Osteoblast (primary cell): ENCODE measurements at regions not wholly inside any gene's neighbourhood (a gene's known extent, or its start where the extent isn't known, plus 50 kb on each side); places are given as distances from the start of the nearest gene placed in this dataset.

Experiments
- DNase-seq: peaks from one replicate; pipeline ENCODE4 v3.0.0; 2011; ENCODE audit warnings: low spot score, mixed read lengths; ENCODE audit not compliant: insufficient read length; ENCODE audit errors: missing footprints
- H2AFZ ChIP-seq: 2 replicates; pipeline ENCODE4 v1.6.0; 2011; ENCODE audit warnings: mild to moderate bottlenecking, low read length
- H3K27ac ChIP-seq: 2 replicates; pipeline ENCODE4 v1.5.1; 2011; ENCODE audit warnings: mild to moderate bottlenecking, low read depth, low read length, moderate library complexity
- H3K27me3 ChIP-seq: 2 replicates; pipeline ENCODE4 v1.6.0; 2012; ENCODE audit warnings: mild to moderate bottlenecking, control low read depth, inconsistent platforms, low read length, moderate library complexity; ENCODE audit not compliant: insufficient read depth
- H3K36me3 ChIP-seq: 2 replicates; pipeline ENCODE4 v1.5.1; 2011; ENCODE audit warnings: mild to moderate bottlenecking, low read length, control low read depth, moderate library complexity; ENCODE audit not compliant: insufficient read depth
- H3K4me1 ChIP-seq: 2 replicates; pipeline ENCODE4 v1.5.1; 2011; ENCODE audit warnings: mild to moderate bottlenecking, low read length, control low read depth, moderate library complexity; ENCODE audit not compliant: insufficient read depth
- H3K4me2 ChIP-seq: 2 replicates; pipeline ENCODE4 v1.6.0; 2011; ENCODE audit warnings: mild to moderate bottlenecking, low read length; ENCODE audit not compliant: insufficient read depth
- H3K4me3 ChIP-seq: fragments of 200-600 bp; sonication (generic); 3 replicates; pipeline ENCODE4 v1.5.1; 2012; ENCODE audit warnings: mild to moderate bottlenecking, low read length, inconsistent platforms; ENCODE audit not compliant: insufficient read depth
- H3K79me2 ChIP-seq: 2 replicates; pipeline ENCODE4 v1.6.0; 2012; ENCODE audit warnings: mild to moderate bottlenecking, low read length, control low read depth, inconsistent platforms; ENCODE audit not compliant: insufficient read depth
- H3K9me3 ChIP-seq: 2 replicates; pipeline ENCODE4 v1.5.1; 2011; ENCODE audit warnings: low read depth, low read length, control low read depth
- H4K20me1 ChIP-seq: 2 replicates; pipeline ENCODE4 v1.6.0; 2012; ENCODE audit warnings: mild to moderate bottlenecking, low read length, control low read depth; ENCODE audit not compliant: insufficient read depth
- CTCF ChIP-seq: IDR thresholded peaks from 2 replicates; pipeline ENCODE4 v1.5.1; 2011; ENCODE audit warnings: mild to moderate bottlenecking, low read depth, low read length, moderate library complexity; ENCODE audit errors: extremely low read depth

DNA sequence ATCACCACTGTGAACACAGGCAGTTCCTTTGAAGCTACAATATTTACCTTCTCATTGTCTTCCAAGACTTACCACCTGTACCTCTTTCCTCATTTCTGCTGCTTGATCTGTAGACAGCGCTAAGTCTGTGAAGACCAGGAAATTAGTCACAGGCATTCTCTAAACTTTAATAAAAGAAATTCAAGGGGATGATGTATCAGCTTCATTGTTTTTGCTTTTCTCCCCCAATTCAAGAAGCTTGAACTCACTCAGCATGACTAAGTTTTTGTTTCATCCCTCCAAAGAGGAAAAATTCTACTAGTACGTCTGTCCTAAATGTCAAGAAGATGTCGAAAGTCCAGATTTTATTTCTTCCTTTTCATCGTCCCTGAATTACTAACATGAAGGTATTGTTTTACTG, 75.3 kb upstream of the PPP1R9A start:
- no peak for DNase-seq
- H3K36me3 ChIP-seq: no peaks in the 10 kb centered on the region
- no peaks in the 10 kb centered on the region for H3K27me3 ChIP-seq
- no peak overlapping the region for H3K27ac ChIP-seq
- no peak overlapping the region for H3K4me3 ChIP-seq
- TF ChIP-seq CTCF: no peak
- no peaks in the 10 kb centered on the region for H3K9me3 ChIP-seq
- H3K4me1 ChIP-seq: no peaks in the 10 kb centered on the region
- no peaks in the 10 kb centered on the region for H4K20me1 ChIP-seq
- H2AFZ ChIP-seq: no peak overlapping the region
- no peaks in the 10 kb centered on the region for H3K79me2 ChIP-seq
- no peak overlapping the region for H3K4me2 ChIP-seq

- Histone ChIP-seq H3K79me2 (no peaks in the 10 kb centered on the region), H3K4me3 (no peak overlapping the region), H2AFZ (no peak overlapping the region), H3K4me2 (no peak overlapping the region), H3K4me1 (no peaks in the 10 kb centered on the region), H3K9me3 (peaks cover 5% of the 10 kb centered on the region), H3K27ac (no peak overlapping the region), H4K20me1 (no peaks in the 10 kb centered on the region), H3K36me3 (no peaks in the 10 kb centered on the region), H3K27me3 (no peaks in the 10 kb centered on the region)
- no peak for DNase-seq
- no peak for TF ChIP-seq CTCF
Measured at GRCh38 chr7:94834359-94834758, 73.0 kb upstream of the PPP1R9A start.

DNA sequence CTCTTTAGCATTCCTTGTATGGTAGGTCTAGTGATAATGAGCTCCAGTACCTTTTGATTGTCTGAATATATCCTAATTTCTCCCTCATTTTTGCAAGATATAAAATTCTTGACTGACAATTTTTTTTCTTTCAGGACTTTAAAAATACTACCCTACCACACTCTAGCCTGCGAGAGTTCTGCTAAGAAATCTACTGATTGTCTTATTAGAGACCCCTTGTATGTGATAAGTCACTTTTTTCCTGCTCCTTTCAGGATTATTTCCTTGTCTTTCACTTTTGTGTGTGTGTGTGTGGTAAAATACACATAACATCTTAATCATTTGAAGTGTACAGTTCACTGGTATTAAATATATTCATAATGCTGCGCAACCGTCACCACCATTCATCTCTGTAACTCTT, 68.7 kb upstream of the PPP1R9A start:
- Histone ChIP-seq H2AFZ (no peak overlapping the region), H4K20me1 (no peaks in the 10 kb centered on the region), H3K79me2 (no peaks in the 10 kb centered on the region), H3K4me1 (no peaks in the 10 kb centered on the region), H3K4me3 (no peak overlapping the region), H3K27ac (no peak overlapping the region), H3K36me3 (no peaks in the 10 kb centered on the region), H3K9me3 (peaks cover 7% of the 10 kb centered on the region), H3K27me3 (no peaks in the 10 kb centered on the region), H3K4me2 (no peak overlapping the region)
- TF ChIP-seq CTCF: no peak
- DNase-seq: no peak

GRCh38 chr7:94843553-94843952, 63.8 kb upstream of the PPP1R9A start:
- Histone ChIP-seq H3K27ac (no peak overlapping the region), H3K4me1 (no peaks in the 10 kb centered on the region), H2AFZ (no peak overlapping the region), H3K36me3 (no peaks in the 10 kb centered on the region), H3K27me3 (no peaks in the 10 kb centered on the region), H3K9me3 (peaks cover 2% of the 10 kb centered on the region), H3K4me2 (no peak overlapping the region), H3K79me2 (no peaks in the 10 kb centered on the region), H3K4me3 (no peak overlapping the region), H4K20me1 (no peaks in the 10 kb centered on the region)
- no peak for DNase-seq
- TF ChIP-seq CTCF: no peak
